Inflammatory macrophage treated with lipopolysaccharide for 4 hours (primary cell): ENCODE measurements at regions not wholly inside any gene's neighbourhood (a gene's known extent, or its start where the extent isn't known, plus 50 kb on each side); places are given as distances from the start of the nearest gene placed in this dataset.
"Not testable (repeated sequence)": the region's sequence is repeated elsewhere in the genome, so short reads cannot be mapped to it uniquely, and the experiment has no call there.

Experiments used
- DNase-seq: peaks from one replicate; pipeline ENCODE4 v3.0.0-alpha.2; 2020

DNA sequence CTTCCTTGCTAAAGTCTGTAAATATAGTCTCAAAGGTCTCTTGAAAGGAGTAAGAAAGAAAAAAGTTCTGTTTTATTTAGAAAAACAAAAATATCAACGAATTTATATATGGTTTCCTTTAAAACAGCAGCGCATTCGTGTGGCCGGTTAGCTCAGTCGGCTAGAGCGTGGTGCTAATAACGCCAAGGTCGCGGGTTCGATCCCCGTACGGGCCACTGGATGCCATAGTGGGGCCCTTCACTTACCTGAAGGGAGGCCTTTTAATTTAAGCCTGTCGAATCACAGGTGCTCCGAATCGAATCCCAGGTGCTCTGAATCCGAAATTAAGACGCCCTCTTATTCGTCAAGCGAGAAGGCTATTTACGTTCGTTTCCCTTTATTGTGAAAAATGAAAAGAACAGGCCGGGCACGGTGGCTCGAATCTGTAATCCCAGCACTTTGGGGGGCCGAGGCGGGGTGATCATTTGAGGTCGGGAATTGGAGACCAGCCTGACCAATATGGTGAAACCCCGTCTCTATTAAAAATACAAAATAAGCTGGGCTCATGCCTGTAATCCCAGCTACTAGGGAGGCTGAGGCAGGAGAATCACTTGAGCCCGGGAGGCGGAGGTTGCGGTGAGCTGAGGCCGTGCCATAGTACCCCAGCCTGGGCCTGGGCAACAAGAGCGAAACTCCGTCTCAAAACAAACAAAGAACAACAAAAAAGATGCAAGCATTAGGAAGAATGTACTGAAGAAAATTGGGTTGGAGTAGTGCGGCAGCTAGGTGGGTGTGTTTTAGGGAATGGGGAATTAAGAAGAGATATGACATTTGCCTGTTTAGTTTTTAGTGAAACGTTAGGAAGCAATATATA, 195.8 kb upstream of the ZNF184 start:
- DNase-seq: peak; percentile 21

DNA sequence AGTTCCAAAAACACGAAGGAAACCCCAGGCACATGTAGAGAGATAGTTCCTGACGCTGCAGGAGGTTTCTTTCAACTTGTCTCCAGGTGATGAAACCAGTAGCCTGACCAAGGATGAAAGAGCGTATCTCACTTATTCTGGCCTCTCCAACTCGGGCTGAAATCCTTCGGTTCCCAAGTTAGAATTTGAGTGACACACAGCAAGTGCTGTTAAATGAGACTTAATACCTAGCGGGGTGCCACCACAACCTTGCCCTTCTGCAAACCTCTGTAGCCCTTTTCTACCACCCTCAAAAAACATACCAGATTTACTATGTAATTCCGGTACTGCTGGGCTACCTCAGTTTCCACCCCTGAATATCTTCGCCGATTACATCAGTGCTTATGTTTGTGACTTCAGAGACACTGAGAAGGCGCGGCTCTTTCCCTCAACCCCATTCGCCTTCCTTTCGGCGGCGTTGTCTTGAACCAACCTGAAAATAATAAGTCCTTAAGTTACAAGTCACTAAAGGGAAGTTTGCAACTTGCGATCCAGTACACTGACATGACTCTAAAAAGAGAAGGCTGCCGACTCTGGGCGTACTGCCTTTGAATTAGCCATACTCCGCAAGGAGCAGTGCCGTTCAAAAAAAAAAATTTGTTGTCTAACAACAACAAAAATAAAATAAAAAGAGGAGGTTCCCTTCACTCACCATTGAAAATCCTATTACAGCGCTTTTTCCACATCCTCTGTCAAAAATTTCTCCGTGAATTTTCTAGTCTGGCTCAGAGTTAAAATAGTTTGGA, 194.9 kb upstream of the ZNF184 start:
- no peak for DNase-seq

DNA sequence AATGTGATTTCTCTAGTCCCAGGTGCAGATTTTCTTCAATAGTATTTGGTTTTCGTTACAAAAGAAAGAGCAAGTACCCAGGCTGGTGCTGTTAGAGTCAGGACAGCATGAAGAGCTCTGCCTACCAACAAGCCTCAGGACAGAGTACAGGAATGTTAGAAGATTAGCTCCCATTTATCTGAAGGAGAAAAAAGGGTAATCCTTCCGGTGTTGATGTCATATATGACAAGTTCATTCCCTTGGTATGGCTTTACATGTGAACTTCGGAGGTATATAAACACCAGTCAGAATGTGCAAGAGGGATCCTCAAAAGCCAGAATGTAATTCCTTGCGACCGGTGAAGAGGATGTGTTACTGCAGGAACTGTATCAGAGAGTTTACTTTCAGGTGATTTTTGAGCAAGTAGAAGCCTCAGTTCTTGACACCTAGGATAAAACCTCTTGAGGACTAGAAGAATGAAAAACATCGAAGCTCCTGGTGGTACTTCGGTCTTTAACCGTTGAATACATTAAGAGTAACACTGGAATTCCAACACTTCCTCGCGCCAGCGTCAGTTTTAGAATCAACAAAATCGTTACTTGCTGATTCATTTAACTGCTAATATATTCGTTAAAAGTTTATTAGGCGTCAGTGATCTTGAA, 194.2 kb upstream of the ZNF184 start:
- no peak for DNase-seq

DNA sequence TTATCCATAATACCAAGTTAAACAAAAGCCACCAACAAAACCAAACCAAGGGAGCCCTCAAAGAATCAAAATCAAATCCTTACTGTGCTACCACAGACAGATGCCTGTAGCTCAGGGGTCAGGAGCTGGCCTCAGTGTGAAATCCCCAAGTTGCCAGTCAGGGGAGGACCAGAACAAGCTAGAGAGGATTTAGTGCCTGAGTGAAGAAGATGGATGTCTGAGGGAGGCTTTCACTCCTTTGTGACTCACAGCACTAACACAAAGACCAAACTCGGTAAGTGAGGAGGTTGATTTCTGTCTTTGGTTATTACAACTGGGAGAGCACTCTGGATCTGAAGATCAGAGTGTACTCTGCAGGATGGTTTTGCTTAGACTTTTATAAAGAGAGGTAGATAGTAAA, 189.9 kb upstream of the ZNF184 start:
- no peak for DNase-seq

DNA sequence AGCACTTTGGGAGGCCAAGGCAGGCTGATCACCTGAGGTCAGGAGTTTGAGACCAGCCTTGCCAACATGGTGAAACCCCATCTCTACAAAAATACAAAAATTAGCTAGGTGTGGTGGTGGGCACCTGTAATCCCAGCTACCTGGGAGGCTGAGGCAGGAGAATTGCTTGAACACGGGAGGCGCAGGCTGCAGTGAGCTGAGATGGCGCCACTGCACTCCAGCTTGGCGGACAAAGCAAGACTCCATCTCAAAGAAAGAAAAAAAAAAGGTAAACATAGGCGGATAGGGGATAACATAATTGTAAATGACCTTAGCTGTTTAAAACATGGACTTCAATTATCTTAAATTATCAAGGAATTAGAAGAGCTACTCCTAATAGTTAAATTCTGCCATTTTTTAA, 189.3 kb upstream of the ZNF184 start:
- DNase-seq: not testable (repeated sequence)

DNA sequence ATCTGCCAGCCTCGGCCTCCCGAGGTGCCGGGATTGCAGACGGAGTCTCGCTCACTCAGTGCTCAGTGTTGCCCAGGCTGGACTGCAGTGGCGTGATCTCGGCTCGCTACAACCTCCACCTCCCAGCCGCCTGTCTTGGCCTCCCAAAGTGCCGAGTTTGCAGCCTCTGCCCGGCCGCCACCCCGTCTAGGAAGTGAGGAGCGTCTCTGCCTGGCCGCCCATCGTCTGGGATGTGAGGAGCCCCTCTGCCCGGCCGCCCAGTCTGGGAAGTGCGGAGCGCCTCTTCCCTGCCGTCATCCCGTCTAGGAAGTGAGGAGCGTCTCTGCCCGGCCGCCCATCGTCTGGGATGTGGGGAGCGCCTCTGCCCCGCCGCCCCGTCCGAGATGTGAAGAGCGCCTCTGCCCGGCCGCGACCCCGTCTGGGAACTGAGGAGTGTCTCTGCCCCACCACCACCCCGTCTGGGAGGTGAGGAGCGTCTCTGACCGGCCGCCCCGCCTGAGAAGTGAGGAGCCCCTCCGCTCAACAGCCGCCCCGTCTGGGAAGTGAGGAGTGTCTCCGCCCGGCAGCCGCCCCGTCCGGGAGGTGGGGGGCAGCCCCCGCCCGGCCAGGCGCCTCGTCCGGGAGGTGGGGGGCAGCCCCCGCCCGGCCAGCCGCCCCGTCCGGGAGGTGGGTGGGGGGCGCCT, 180.4 kb upstream of the ZNF184 start:
- DNase-seq: not testable (repeated sequence)

DNA sequence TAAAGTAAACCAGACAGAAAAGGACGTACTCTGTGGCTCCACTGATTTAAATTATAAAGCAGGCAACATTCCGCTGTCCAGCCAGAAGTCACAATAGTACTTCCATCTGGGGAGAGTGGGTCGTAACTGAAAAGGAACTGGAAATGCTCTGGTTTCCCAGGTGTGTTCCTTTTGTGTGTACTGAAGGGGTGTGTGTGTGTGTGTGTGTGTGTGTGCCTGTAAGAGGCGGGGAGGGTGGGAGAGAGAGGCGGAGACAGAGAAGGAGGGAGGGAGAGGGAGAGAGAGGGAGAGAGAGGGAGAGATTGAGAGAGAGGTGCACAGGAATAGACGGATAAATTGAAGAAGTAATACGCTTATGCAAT, 178.4 kb upstream of the ZNF184 start:
- no peak for DNase-seq

DNA sequence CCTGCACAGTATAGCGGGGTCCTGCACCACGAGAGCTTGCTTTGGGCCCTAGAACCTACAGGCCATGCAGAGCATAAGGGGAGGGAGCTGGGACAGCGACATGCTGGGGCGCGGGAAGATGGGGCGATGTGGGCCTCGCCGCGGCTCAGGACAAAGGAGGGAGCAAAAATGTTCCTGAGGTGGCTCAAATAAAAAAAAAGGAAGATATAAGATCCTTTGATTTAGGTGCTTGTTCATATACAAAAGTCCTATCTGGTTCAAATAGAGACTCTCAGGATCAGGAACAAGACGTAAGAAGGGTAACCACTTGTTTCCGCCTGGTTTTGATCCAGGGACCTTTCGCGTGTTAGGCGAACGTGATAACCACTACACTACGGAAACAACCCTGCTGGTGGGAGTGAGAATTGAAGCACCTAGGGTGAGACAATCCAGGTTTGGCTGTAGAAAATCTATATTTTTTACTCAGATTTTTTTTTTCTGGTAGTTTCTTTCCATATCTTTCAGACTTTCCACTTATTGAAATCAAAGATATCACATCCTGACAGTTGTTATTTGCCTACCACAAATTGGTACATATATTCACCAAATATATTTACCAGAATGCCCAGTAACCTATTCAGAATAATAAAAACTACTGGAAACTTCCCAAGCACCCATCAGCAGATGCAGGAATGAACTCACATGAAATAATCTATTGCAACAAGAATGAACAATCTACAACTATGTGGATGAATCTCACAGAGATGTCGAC, 177.9 kb upstream of the ZNF184 start:
- DNase-seq: peak; percentile 1

DNA sequence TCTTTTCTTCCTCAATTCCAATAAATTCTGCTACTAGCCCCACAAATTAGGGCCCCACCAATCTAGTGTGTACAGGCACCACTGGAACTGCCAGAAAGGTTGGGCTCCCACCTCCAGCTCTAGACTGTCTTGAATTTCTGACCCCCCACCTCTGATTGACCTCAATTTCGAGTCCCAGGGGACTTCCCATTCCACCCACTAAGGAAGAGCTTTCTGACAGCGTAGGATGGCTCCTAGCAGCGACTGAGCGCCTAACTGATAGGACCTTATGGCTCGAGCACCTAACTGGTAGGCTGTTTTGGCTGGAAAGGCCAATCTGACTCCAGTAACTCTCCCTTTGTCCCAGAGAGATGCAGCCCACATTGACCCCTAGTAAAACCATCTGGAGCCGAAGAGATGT, 171.6 kb upstream of the ZNF184 start:
- no peak for DNase-seq

DNA sequence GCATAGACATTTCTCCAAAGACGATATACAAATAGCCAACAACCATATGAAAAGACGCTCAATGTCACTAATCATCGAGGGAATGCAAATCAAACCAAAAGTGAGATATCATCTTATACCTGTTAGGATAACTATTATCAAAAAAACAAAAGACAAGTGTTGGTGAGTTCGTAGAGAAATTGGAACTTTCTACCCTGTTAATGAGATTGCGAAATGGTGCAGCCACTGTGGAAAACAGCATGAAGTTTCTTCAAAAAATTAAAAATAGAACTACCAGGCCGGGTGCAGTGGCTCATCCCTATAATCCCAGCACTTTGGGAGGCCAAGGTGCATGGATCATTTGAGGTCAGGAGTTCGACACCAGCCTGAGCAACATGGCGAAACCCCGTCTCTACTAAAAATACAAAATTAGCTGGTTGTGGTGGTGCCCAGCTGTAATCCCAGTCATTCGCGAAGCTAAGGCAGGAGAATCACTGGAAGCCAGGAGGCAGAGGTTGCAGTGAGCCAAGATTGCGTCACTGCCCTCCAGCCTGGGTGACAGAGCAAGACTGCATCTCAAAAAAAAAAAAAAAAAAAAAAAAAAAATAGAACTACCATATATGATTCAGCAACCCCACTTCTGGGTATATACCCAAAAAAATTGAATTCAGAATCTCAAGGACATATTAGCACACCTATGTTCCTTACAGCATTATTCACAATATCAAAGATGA, 170.0 kb upstream of the ZNF184 start:
- DNase-seq: no peak

DNA sequence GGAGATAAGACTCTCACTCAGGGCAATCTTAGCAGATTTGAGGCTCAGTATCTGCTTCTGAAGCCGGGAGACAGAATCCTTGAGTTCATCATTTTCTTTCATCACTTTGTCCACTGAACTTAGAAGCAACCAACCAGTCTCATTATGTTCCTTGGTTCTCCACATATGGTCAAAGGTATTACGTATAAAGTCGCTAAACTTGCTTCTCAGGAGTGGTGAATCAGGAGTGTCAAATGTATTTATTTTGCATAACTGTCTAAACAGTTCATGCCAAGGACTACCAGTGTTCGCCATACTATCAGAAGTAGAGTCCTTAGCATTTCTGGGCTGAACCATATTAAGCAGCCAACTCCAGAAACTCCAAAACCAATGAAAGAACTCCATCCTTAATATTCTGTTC, 163.0 kb upstream of the ZNF184 start:
- not testable (repeated sequence) for DNase-seq

DNA sequence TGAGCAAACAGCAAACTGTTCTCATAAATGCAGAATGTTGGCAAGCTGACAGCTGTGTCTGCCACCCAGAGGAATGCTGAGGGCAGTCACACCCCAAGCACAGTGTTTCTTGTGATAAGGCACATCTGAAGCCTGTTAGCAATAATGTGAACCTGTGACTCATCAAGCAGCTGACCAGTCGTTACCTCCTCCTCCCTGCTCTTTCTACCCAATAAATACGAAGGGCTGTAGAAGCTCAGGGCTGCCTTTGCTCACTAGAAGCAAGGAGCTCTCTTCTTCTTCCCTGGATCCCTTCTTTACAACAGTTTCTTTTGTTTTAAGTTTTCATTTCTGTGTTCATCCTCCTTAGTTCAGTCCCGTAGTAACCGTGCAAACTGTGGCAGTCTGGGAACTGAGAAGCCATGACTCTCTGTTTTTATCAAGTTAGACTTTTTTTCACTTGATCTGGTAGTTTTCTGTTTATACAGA, 160.3 kb upstream of the ZNF184 start:
- DNase-seq: not testable (repeated sequence)

DNA sequence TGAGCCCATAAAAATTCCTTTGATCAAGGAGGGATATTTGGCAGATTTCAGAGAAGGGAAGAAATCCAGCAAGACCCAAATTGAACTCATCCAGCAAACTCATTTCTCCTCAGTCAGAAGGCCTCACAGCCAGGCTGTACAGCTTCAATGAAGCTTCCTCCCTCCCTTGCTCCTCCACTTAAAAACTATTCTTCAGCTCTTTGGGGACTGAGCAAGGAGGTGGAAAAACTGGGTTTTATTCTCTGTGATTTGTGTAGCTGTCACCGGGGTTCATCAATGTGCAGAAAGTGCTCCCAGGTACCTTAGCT, 158.7 kb upstream of the ZNF184 start:
- DNase-seq: no peak

DNA sequence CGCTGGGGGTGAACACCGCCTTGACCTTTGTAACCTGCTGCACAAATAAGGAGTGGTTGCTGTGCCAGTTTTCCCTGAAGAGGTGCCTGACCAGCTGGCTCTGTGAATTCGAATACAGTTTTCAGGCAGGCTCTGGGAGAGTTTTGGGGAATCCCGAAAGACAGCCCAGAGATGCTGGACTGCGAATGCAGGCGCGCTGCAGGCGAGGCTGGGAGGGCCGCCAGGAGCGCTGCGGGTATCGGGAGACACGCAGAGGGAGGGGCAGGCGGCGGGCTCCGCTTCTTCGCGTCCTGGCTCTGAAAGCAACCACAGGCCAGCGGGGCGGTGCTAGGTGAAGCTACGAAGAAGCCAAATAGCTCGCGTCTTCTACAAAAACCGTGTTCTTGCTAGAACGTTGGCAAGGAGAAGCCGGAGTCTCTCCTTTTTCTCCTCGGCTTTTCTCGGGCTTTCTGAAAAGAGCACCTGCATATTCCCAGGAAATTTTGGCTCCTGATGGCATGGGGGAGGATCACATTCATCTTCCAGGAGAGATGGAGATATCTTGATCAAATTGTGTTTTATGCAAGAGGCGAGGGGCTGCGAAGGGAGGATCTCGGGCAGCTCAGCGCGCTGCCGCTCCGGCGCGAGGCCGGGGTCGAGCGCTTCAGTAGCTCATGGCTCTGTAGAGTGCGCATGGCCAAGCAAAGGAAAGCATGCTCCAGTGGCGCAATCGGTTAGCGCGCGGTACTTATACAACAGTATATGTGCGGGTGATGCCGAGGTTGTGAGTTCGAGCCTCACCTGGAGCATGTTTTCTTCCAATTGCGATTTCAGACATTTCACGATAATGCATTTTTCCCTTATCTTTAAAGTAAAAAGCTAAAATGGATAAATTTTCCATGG, 158.1 kb upstream of the ZNF184 start:
- no peak for DNase-seq

DNA sequence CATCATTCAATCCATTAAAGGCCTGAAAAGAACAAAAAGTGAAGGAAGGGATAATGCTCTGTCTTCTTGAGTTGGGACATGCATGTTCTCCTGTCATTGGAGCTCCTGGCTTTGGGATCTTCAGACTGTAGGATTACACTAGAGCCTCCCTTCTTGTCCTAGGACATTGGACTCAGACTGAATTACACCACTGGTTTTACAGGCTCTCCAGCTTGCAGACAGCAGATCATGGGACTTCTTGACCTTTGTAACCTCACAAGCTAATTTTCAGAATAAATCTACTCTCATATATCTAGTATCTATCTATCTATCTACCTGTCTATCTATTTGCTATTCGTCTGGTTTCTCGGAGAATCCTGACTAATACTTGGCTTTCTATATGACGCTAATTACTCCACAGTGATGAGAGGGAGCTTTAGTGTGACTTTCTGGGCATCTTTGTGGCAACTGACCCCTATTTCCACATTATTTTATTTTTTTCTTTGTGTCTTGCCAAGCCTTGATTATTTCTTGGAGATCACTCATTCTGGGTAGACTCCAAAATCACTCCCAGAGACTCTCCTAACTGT, 151.9 kb upstream of the ZNF184 start:
- no peak for DNase-seq

DNA sequence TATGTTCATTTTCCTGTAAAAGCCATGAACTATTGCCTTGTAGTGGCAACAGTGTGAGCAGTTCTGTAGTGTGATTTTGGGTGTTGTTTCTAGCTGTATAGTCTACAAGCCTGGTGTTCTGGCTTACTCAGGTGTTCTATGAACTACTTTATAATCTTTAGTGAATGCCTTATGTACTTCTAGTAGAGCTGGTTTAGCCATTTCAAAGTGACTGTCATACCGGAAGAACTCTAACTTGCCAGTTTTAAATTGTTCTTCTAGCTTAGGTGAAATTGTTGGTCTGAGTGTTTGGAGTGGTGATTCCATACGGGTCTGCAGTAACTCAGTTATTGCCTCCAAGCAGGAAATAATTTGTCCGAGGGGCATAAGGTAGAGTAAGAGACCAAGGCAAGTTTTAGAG, 150.2 kb upstream of the ZNF184 start:
- no peak for DNase-seq

DNA sequence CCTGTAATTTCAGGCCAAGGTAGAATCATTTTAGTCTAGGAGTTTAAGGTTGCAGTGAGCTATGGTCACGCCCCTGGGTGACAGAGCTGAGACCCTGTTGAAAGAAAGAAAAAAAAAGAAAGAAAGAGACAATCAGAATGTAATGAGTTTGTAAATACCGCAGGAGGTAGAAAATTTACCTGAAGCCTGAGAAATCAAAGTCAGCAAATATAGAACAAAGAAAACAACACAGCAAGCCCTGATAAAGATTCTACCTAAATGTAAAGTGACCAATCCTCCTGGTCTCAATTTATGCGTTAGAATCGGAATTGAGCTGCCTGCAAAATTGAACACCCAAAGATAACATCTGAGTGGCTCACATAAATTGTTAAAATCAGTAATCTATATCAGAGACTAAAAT, 146.5 kb upstream of the ZNF184 start:
- no peak for DNase-seq

DNA sequence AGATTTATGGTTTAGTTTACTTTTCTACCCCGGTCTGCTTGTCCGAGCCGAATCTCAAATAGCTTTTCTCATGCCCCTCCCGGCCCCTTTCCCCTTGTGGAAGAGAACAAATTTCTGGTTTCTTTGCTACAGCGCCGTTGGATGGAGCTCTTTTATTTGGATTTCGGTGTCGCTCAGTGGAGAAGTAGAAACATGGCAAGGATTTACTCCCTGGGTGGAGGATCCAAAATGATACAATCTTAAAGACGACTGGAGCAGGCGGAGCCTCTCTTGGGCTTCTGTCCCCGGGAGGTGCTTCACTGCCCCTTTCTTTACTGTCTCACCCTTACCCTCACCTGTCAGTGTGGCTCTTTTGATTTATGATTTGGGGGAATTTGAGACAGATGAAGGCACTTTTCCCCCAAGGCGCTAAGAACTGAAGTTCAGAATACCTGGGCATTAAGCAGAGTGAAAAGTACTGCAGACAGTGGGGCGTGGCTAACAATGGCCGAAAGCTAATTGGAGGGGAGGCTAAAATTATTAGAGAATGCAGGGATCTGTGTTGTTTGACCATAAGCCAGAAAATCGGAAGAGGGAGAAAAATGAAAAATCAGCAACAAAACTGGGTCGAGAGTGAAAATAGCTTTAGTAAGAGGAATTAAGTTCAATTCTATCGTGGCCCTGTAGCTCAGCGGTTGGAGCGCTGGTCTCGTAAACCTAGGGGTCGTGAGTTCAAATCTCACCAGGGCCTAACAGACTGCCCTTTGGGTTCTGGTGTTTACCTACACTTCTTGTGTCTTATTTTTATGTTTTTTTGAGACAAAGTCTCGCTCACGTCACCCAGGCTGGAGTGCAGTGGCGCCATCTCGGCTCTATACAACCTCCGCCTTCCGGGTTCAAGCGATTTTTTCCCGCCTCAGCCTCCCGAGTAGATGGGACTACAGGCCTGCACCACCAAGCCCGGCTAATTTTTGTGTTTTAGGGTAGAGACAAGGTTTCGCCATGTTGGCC, 145.1 kb upstream of the ZNF184 start:
- no peak for DNase-seq

DNA sequence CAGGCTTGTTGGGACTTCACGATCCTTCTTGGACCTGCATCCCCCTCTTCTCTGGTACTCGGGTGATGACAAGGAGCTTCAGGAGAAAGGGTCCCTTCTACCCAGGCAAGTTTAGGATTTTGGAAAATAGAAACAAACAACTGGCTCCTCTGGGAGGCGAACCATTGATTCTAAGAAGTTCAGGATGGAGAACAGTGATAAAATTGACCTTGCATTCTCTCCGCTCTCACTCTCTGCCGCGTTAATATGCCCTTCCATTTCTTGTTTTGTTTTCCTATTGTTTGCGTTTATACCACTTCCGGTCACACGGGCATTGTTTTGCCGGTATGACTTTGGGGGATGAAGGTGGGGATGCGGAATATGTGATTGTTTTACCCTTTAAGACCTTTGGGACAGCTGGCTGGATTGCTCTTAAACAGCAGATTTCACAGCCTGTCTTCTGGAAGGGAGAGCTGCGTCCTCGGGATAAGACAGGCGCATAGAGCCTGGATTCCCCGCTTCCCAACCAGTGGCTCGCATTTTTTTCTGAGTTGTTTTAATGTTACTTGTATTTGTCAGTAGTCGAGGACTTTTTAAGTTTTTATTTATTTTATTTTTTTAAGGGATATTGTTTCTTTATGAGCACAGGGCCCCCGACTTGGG, 144.3 kb upstream of the ZNF184 start:
- DNase-seq: no peak
